SIG-M5 treated with dmso at 0.1 percent for 504 hours (cell line): ENCODE measurements at regions not wholly inside any gene's neighbourhood (a gene's known extent, or its start where the extent isn't known, plus 50 kb on each side); places are given as distances from the start of the nearest gene placed in this dataset.
"Not testable (repeated sequence)": the region's sequence is repeated elsewhere in the genome, so short reads cannot be mapped to it uniquely, and the experiment has no call there.

Source experiments
- DNase-seq: peaks from one replicate; lab custom pipeline; 2025; ENCODE audit not compliant: unreplicated experiment; lab: John Stamatoyannopoulos, UW

DNA sequence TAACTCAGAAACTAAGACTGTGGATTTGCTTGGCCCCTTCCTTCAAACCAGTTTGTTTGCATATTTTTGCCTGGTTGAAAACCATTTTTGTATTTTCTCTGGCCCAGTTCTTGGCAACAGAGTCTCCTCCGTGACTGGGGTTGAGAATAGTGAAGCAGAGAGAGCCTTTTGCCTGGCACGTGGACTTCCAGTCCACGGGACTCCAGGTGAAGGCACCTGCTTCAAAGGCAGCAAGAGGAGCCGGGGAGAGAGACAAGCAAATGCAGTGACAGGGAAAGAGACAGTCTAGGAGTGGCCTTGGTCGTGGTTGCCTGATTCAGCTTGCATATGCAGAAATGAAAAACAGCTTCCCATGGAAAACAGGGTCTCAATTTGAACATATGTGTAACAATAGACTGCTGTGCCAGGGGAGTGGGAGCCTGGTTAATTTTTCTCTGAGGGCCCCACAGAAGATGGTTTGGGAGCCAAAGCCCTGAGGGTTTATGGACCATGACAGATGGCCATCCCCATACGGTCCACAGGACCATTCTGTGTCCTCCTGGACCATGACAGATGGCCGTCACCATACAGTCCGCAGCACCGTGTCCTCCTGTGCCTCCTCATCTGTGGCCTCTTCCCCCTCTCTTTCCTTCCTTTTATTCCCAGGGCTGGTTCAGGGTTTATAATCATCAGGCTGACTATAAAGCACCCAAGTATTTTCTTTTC lies 272.2 kb upstream of the RASGEF1B start:
- DNase-seq: no peak

GRCh38 chr4:81740487-81740886 lies 268.8 kb upstream of the RASGEF1B start:
- no peak for DNase-seq

DNA sequence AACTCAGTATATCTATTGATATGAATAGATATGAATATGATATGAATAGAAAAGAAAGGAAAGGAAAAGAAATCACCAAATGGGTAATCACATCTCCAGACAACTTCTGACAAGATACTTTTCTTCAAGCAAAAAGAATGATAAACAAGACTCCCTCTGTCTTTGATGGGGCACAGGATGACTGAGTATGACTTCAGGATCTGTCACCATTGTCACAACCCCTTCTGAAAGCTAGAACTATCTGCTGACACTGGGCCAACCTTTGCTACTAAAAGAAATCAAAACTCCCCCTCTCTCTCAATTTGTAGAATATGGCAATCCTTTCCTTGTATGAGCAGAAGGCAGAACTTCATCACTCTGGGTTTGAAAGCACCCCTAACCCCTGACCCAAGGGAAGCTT lies 267.2 kb upstream of the RASGEF1B start:
- no peak for DNase-seq

- DNase-seq: no peak
Measured at GRCh38 chr4:81737865-81738559, 266.3 kb upstream of the RASGEF1B start.

- no peak for DNase-seq
Measured at GRCh38 chr4:81736324-81736723, 264.6 kb upstream of the RASGEF1B start.

GRCh38 chr4:81732980-81733379 lies 261.3 kb upstream of the RASGEF1B start:
- DNase-seq: no peak

DNA sequence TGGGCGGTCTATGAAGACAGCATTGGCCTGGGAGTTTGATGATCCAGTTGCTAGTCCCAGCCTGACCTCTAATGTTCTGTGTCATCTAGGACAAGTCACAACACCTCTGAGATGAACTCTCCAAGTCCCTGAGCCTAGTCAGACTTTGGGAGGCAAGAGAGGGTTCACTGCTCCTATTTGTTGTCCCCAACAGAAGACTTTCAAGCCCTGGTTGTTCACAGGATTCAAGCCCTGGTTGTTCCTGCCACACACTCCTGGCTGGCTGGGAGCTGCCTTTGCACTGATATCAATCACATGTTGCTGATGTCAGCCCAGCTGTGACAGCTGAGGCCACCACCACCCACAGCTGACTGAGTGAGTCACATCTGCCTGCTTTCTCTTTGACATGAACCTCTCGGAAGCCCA lies 253.2 kb upstream of the RASGEF1B start:
- no peak for DNase-seq

GRCh38 chr4:81723927-81724587 lies 252.3 kb upstream of the RASGEF1B start:
- no peak for DNase-seq

GRCh38 chr4:81723019-81723884 lies 251.5 kb upstream of the RASGEF1B start:
- DNase-seq: no peak

GRCh38 chr4:81722290-81722851 lies 250.7 kb upstream of the RASGEF1B start:
- DNase-seq: no peak

DNA sequence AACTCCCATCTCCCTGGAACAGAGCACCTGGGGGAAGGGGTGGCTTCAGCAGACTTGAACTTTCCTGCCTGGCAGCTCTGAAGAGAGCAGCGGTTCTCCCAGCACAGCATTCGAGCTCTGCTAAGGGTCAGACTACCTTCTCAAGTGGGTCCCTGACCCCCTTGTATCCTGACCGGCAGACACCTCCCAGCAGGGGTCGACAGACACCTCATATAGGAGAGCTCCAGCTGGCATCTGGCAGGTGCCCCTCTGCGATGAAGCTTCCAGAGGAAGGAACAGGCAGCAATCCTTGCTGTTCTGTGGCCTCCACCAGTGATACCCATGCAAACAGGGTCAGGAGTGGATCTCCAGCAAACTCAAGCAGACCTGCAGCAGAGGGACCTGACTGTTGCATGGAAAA lies 244.1 kb upstream of the RASGEF1B start:
- DNase-seq: no peak

DNA sequence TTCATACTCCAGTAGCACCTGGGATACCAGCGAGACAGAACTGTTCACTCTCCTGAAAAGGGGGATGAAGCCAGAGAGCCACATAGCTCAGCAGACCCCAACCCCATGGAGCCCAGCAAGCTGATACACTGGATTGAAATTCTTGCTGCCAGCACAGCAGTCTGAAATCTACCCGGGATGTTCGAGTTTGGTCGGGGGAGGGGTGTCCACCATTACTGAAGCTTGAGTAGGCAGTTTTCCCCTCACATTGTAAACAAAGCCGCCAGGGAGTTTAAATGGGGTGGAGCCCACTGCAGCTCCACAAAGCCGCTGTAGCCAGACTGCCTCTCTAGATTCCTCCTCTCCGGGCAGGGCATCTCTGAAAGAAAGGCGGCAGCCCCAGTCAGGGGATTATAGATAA lies 243.7 kb upstream of the RASGEF1B start:
- DNase-seq: not testable (repeated sequence)

- DNase-seq: no peak
Measured at GRCh38 chr4:81714291-81714690, 242.6 kb upstream of the RASGEF1B start.

GRCh38 chr4:81712714-81713113 lies 241.0 kb upstream of the RASGEF1B start:
- no peak for DNase-seq

DNA sequence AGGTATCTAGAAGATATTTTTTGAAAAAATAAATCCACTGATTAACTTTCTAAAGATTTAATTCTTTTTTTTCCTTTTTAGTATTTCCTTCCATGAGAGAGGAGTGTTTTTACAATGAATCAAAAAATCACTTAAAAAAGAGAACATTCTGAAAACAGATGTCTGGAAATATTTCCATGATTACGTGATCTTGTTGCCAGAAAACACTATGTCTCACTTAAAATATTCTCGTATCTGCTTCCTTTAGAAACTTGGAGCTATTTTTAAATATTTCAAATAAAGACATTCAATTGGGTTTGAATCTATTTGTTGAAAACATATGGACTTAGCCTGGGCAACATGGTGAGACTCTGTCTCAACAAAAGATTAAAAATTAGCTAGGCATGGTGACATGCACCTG lies 232.8 kb upstream of the RASGEF1B start:
- no peak for DNase-seq

- no peak for DNase-seq
Measured at GRCh38 chr4:81700189-81700588, 228.5 kb upstream of the RASGEF1B start.

DNA sequence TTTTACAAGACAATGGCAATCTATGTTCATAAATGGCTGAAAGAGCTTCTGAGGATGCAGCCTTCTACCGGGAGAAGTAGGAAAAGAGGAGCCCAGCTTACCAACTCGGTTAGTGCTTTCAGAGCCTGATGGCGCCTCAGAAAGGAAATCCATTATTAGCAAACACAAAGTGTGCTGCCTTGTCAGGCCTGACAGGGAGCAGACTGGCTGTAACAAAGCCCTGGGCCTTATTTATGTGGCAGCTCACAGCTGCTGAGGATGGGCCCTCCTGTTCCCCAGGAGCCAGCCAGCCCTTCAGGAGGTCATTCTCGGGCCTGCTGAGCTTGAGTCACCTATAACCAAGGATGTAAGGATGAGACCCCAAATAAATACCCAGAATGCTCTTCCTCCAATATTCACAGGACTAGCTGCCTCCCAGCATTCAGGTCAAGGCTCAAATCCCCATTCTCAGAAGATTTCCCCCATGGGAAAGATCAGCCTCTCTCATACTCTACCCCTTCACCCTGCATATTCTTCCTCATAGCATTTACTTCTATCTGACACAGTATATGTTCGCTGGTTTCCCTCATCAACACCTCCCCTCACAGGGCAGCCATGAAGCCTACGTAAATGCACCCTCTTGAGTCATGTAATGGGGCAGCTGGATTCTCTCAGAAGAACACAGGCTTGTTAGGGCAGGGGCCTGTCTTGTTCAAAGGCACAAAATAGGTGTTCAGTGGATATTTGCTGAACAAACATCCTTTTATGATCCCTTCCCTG lies 227.0 kb upstream of the RASGEF1B start:
- DNase-seq: no peak

DNA sequence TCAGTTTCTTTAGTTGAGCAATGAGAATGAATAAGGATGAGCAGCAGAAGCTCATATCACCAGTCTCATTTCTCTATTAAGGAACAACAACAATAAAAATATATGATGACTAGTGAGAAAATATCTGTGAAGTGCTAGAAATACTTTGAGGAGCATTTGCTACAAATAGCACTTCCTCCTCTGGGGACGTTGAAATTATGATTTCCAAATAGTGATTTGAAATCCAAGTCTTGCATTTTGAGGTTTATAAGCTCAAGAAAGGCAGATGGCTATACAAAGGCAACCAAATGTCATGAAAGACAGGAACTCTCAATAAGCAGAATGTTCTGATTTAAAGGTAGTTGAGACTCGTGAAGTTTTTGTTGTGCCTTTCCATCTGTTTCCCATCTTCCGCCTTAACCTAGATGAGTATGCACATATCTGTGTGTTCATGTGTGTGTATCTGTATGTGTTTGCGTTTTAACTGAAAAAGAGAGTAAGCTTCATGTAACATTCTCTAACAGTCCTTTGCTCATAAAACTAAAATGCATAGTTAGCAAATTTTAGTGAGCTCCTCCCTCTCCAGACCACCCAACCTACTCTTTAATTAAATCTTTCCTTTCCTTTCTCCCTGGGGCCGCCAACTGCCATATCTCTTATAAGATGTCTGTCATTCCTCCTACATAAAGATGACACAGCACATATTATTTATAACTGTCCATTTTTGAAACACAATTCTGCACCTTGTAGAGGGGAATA lies 222.6 kb upstream of the RASGEF1B start:
- DNase-seq: no peak

GRCh38 chr4:81690871-81691270 lies 219.2 kb upstream of the RASGEF1B start:
- no peak for DNase-seq

GRCh38 chr4:81688085-81688484 lies 216.4 kb upstream of the RASGEF1B start:
- DNase-seq: no peak
